GM12872 (cell line): ENCODE measurements at regions not wholly inside any gene's neighbourhood (a gene's known extent, or its start where the extent isn't known, plus 50 kb on each side); places are given as distances from the start of the nearest gene placed in this dataset.

Experiments
- CTCF ChIP-seq: IDR thresholded peaks from 3 replicates; pipeline ENCODE4 v1.5.1; 2011; ENCODE audit warnings: low read depth, mild to moderate bottlenecking, low read length, moderate library complexity; ENCODE audit not compliant: insufficient read depth

GRCh38 chr10:128900456-128900855 is 566.6 kb upstream of the MGMT start:
- no peak for TF ChIP-seq CTCF

GRCh38 chr10:128901236-128901635 is 565.8 kb upstream of the MGMT start:
- TF ChIP-seq CTCF: no peak

GRCh38 chr10:128902031-128902710 is 564.9 kb upstream of the MGMT start:
- TF ChIP-seq CTCF: no peak

- TF ChIP-seq CTCF: no peak
These were observed 559.7 kb upstream of the MGMT start for GRCh38 chr10:128907155-128907941.

GRCh38 chr10:128908099-128908498 is 558.9 kb upstream of the MGMT start:
- TF ChIP-seq CTCF: no peak

GRCh38 chr10:128908499-128908898 is 558.5 kb upstream of the MGMT start:
- no peak for TF ChIP-seq CTCF

GRCh38 chr10:128912568-128913311 is 554.3 kb upstream of the MGMT start:
- no peak for TF ChIP-seq CTCF
